GM12873 (cell line): ENCODE measurements at regions not wholly inside any gene's neighbourhood (a gene's known extent, or its start where the extent isn't known, plus 50 kb on each side); places are given as distances from the start of the nearest gene placed in this dataset.

Experiments
- TF ChIP-seq, protein P1 (sequence below): IDR thresholded peaks from 2 replicates; pipeline ENCODE4 v1.5.1; 2012; ENCODE audit warnings: low read depth, mild to moderate bottlenecking, moderate library complexity, low read length, control low read depth; ENCODE audit not compliant: insufficient read depth; ENCODE audit errors: missing control alignments

- TF ChIP-seq, protein P1, sequence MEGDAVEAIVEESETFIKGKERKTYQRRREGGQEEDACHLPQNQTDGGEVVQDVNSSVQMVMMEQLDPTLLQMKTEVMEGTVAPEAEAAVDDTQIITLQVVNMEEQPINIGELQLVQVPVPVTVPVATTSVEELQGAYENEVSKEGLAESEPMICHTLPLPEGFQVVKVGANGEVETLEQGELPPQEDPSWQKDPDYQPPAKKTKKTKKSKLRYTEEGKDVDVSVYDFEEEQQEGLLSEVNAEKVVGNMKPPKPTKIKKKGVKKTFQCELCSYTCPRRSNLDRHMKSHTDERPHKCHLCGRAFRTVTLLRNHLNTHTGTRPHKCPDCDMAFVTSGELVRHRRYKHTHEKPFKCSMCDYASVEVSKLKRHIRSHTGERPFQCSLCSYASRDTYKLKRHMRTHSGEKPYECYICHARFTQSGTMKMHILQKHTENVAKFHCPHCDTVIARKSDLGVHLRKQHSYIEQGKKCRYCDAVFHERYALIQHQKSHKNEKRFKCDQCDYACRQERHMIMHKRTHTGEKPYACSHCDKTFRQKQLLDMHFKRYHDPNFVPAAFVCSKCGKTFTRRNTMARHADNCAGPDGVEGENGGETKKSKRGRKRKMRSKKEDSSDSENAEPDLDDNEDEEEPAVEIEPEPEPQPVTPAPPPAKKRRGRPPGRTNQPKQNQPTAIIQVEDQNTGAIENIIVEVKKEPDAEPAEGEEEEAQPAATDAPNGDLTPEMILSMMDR, result no peak
Observed at GRCh38 chr4:33054656-33055196, 2334.6 kb downstream of the PCDH7 start.

DNA sequence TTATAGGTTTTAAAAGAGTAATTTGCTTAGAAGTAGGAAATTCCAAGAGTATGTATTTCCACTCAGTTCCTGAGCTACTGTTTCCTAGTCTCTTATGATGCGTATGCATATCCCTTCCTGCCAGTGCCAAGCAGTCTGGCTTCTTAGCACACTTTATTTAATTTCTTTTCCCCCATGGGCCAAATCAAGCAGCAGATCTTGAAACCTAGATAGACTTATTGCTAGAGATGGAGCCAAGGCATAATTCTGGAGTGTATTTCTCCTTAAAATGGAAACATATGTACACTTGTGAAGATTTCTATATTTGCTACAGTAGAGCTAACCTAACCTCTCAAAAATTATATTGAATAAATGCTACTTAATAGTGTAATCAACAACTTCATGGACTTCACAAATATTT, 2337.6 kb downstream of the PCDH7 start:
- TF ChIP-seq, protein P1, result no peak

DNA sequence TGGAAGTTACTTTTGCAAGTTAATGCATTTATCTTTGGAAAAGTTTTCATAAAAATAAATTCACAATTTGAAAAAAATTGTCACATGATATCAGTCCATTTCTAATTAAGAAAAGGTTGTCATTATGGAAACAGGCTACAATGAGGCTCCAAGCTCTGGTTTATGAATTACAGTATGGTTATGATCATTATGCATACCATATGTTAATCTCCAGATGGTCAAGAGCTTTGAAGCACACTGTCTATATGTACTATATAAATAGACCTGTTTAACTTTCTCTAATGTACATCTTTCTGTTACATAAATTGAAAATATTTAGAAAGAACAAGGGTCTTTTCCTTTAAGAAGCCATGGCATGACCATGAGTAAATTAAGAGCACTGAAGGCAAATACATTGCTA, 2338.8 kb downstream of the PCDH7 start:
- TF ChIP-seq, protein P1, result no peak

DNA sequence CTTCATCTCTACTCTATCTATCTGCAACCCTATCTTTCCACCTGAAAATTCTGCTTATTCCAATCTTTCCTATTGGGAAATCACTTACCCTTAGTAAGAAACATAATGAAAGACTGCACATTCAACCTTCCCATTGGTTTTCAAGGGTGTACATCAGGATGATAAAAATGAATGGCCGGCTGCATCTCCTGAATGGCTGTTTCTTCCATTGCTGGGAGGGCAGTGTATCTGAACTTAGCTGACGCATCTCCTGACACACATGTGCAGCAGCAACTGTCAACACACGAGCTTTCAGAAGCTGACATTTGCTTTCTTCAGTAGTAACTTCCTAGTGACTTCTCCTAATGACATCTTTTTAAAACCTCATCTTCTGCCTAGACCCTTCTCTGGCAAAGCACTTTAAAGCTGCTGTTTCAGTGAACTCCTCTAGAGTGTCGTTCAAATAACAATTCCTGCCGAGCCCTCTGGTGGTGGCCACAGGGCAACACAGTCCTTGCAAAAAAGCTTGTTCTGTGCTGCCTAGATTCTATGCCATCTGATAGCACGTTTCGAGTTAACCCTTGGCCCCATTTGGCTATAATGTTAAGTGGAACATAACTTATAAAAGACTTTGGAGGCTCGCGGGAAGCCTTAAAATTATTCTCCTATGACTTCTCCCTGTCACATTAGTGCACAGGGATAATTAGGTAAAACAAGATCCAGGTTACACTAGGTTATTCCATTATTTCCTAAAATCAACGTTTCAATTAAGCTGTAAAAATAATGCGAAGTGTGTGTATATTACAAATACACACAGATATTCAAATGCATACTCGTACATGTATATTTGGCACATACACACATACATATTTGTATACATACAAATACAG, 2340.7 kb downstream of the PCDH7 start:
- TF ChIP-seq, protein P1, result peak; percentile 56

DNA sequence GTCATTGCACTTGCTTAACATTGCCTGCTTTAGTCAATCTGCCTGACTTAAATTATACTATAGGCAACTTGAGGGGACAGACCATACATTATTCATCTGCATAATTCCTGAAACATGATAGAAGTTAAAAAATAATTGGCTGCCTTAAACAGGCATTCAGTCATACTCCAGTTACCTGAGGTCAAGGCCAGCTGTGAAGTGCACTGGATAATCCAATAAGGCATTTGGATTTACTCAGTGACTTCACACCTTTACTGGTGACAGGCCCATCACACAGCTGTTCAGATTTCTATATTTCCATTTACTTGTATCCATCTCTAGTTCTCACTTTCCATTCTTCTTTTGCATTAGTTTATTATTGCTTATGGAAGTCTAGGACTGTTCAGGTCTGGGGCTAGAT, 2341.6 kb downstream of the PCDH7 start:
- TF ChIP-seq, protein P1, result no peak

- TF ChIP-seq, protein P1, result no peak
Observed at GRCh38 chr4:33062155-33062806, 2342.1 kb downstream of the PCDH7 start.

DNA sequence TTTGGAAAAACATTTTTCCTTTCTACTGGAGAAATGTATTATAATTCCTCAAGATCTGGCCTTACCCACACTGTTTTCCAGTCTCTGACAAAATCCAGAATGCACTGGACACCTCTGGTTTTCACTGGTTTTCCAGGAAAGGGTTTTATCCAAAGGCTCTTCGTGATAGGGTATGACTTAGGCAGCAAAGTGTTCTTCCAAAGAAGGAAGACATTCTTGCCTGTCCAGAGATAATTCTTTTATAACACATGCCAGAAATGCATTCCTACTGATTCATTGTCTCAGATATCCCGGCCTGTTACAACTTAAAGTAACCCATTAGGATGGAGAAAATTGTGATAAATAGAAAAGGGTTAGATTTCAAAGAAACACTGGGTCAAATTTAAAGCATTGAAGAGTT, 2343.1 kb downstream of the PCDH7 start:
- TF ChIP-seq, protein P1, result no peak
